Activated CD4-positive, alpha-beta T cell treated with anti-CD3 and anti-CD28 coated beads, Interleukin-2, amount 50 U/mL, for 16 hours (primary cell): ENCODE measurements at regions not wholly inside any gene's neighbourhood (a gene's known extent, or its start where the extent isn't known, plus 50 kb on each side); places are given as distances from the start of the nearest gene placed in this dataset.

Experiments used
- DNase-seq: peaks from one replicate; pipeline ENCODE4 v3.0.0-alpha.2; 2020

- DNase-seq: peak; percentile 37
These were observed 55.0 kb upstream of the PRDM5 start for GRCh38 chr4:120977435-120977997.

DNA sequence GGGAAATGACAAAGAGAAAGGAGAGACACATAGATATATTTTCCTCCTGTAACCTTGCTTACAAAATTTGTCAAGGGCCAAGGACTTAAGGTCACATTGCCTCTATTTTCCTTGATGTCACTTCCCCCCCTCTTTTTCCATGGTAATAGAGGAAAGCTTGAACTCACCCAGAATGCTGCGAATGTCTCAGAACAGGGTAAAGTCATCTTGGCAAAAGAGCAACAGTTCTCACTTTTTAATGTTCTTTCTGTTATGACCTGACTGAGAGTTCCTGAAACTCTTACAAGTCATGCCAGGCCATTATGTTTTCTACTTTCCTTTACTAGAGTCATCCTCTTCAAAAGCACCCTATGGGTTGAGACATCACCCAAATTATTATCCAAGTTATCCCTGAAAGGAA lies 50.7 kb upstream of the PRDM5 start:
- DNase-seq: no peak
